Loucy (cell line): ENCODE measurements at regions not wholly inside any gene's neighbourhood (a gene's known extent, or its start where the extent isn't known, plus 50 kb on each side); places are given as distances from the start of the nearest gene placed in this dataset.

Source experiments
- H2AFZ ChIP-seq: fragments of 200-600 bp; sonication (generic); 2 replicates; pipeline ENCODE4 v1.6.0; 2016; ENCODE audit warnings: antibody characterized with exemption, mild to moderate bottlenecking, low read length, moderate library complexity
- H3F3A ChIP-seq: fragments of 200-600 bp; 2 replicates; pipeline ENCODE4 v1.6.0; 2016; ENCODE audit warnings: antibody characterized with exemption, low read depth, mild to moderate bottlenecking
- H3K27me3 ChIP-seq: fragments of 200-600 bp; sonication (generic); 2 replicates; pipeline ENCODE4 v1.6.1; 2014; ENCODE audit warnings: low read length, mild to moderate bottlenecking; ENCODE audit not compliant: insufficient read depth, poor library complexity, severe bottlenecking
- H3K36me3 ChIP-seq: fragments of 200-600 bp; sonication (generic); 2 replicates; pipeline ENCODE4 v1.6.1; 2016; ENCODE audit warnings: low read length; ENCODE audit not compliant: insufficient read depth
- H3K4me1 ChIP-seq: fragments of 200-600 bp; sonication (generic); 2 replicates; pipeline ENCODE4 v1.5.1; 2014; ENCODE audit warnings: low read length, mild to moderate bottlenecking; ENCODE audit not compliant: insufficient read depth, poor library complexity, severe bottlenecking
- H3K4me2 ChIP-seq: fragments of 200-600 bp; sonication (generic); 2 replicates; pipeline ENCODE4 v1.6.0; 2014; ENCODE audit warnings: antibody characterized with exemption, low read length, low read depth, mild to moderate bottlenecking; ENCODE audit not compliant: poor library complexity, severe bottlenecking
- H3K4me3 ChIP-seq: fragments of 200-600 bp; sonication (generic); 2 replicates; pipeline ENCODE4 v1.5.1; 2014; ENCODE audit warnings: low read length, mild to moderate bottlenecking, mixed read lengths; ENCODE audit not compliant: poor library complexity, severe bottlenecking
- H3K79me2 ChIP-seq: fragments of 200-600 bp; sonication (generic); 2 replicates; pipeline ENCODE4 v1.6.1; 2014; ENCODE audit warnings: low read length; ENCODE audit not compliant: insufficient read depth
- H3K9ac ChIP-seq: fragments of 200-600 bp; sonication (generic); 2 replicates; pipeline ENCODE4 v1.6.0; 2014; ENCODE audit warnings: mild to moderate bottlenecking, low read depth, low read length, moderate library complexity; ENCODE audit not compliant: poor library complexity, severe bottlenecking
- H3K9me2 ChIP-seq: fragments of 200-600 bp; sonication (generic); replicated peaks from 2 replicates; pipeline ENCODE4 v1.6.1; 2016; ENCODE audit warnings: low read depth, low read length, mixed read lengths
- H3K9me3 ChIP-seq: fragments of 200-600 bp; sonication (generic); 2 replicates; pipeline ENCODE4 v1.6.1; 2014; ENCODE audit warnings: mild to moderate bottlenecking, antibody characterized with exemption, low read length, low read depth; ENCODE audit not compliant: insufficient read depth
- H4K20me1 ChIP-seq: fragments of 200-600 bp; sonication (generic); 2 replicates; pipeline ENCODE4 v1.6.0; 2014; ENCODE audit warnings: antibody characterized with exemption, low read length, mild to moderate bottlenecking; ENCODE audit not compliant: insufficient read depth, poor library complexity, severe bottlenecking
- CTCF ChIP-seq: fragments of 200-600 bp; sonication (generic); conservative IDR thresholded peaks from 2 replicates; pipeline ENCODE4 v1.5.1; 2014; ENCODE audit warnings: mild to moderate bottlenecking, antibody characterized with exemption, low read length
- EZH2phosphoT487 ChIP-seq: fragments of 200-600 bp; IDR thresholded peaks from 2 replicates; pipeline ENCODE4 v1.6.1; 2018; ENCODE audit warnings: antibody characterized with exemption, mild to moderate bottlenecking, moderate library complexity, borderline replicate concordance

GRCh38 chr2:129400826-129401225 lies 578.6 kb upstream of the RAB6C start:
- no peaks in the 10 kb centered on the region for H3K79me2 ChIP-seq
- no peaks in the 10 kb centered on the region for H3K4me1 ChIP-seq
- H3K27me3 ChIP-seq: no peaks in the 10 kb centered on the region
- H4K20me1 ChIP-seq: no peaks in the 10 kb centered on the region
- H2AFZ ChIP-seq: no peak overlapping the region
- no peak overlapping the region for H3K9ac ChIP-seq
- no peaks in the 10 kb centered on the region for H3K9me2 ChIP-seq
- TF ChIP-seq CTCF: no peak
- TF ChIP-seq EZH2phosphoT487: no peak
- no peak overlapping the region for H3K4me3 ChIP-seq
- H3K4me2 ChIP-seq: no peak overlapping the region
- no peaks in the 10 kb centered on the region for H3K36me3 ChIP-seq
- H3K9me3 ChIP-seq: no peaks in the 10 kb centered on the region
- H3F3A ChIP-seq: no peaks in the 10 kb centered on the region

GRCh38 chr2:129402076-129402475 lies 577.4 kb upstream of the RAB6C start:
- Histone ChIP-seq H3K4me2 (no peak overlapping the region), H3K27me3 (no peaks in the 10 kb centered on the region), H3K79me2 (no peaks in the 10 kb centered on the region), H4K20me1 (no peaks in the 10 kb centered on the region), H3K36me3 (no peaks in the 10 kb centered on the region), H2AFZ (no peak overlapping the region), H3K9me2 (no peaks in the 10 kb centered on the region), H3K4me1 (no peaks in the 10 kb centered on the region), H3K4me3 (no peak overlapping the region), H3F3A (no peaks in the 10 kb centered on the region), H3K9ac (no peak overlapping the region), H3K9me3 (no peaks in the 10 kb centered on the region)
- no peak for TF ChIP-seq CTCF
- no peak for TF ChIP-seq EZH2phosphoT487

GRCh38 chr2:129404000-129404685 lies 575.3 kb upstream of the RAB6C start:
- Histone ChIP-seq H4K20me1 (no peaks in the 10 kb centered on the region), H3F3A (no peaks in the 10 kb centered on the region), H3K27me3 (no peaks in the 10 kb centered on the region), H3K4me1 (no peaks in the 10 kb centered on the region), H3K9ac (no peak overlapping the region), H3K4me2 (no peak overlapping the region), H3K9me2 (no peaks in the 10 kb centered on the region), H3K9me3 (no peaks in the 10 kb centered on the region), H3K36me3 (no peaks in the 10 kb centered on the region), H3K4me3 (no peak overlapping the region), H3K79me2 (no peaks in the 10 kb centered on the region), H2AFZ (no peak overlapping the region)
- TF ChIP-seq EZH2phosphoT487 (no peak), CTCF (no peak)
